ENCODE measurements at regions not wholly inside any gene's neighbourhood (a gene's known extent, or its start where the extent isn't known, plus 50 kb on each side); places are given as distances from the start of the nearest gene placed in this dataset.

- DNase-seq = no peak
These were observed 215.8 kb upstream of the PPP3CA start for GRCh38 chr4:101563126-101563525.

- DNase-seq = no peak
These were observed 209.5 kb upstream of the PPP3CA start for GRCh38 chr4:101556842-101557241.

GRCh38 chr4:101555341-101555880 lies 208.1 kb upstream of the PPP3CA start:
- DNase-seq = no peak

- DNase-seq = no peak
These were observed 193.0 kb upstream of the PPP3CA start for GRCh38 chr4:101540336-101540735.

GRCh38 chr4:101528526-101528925 lies 181.2 kb upstream of the PPP3CA start:
- no peak for DNase-seq

GRCh38 chr4:101527188-101527587 lies 179.9 kb upstream of the PPP3CA start:
- no peak for DNase-seq

- DNase-seq = no peak
These were observed 168.2 kb upstream of the PPP3CA start for GRCh38 chr4:101515566-101515965.

- DNase-seq = no peak
These were observed 167.8 kb upstream of the PPP3CA start for GRCh38 chr4:101515099-101515498.

GRCh38 chr4:101512416-101512815 lies 165.1 kb upstream of the PPP3CA start:
- no peak for DNase-seq

GRCh38 chr4:101501421-101501820 lies 154.1 kb upstream of the PPP3CA start:
- no peak for DNase-seq

- no peak for DNase-seq
These were observed 153.4 kb upstream of the PPP3CA start for GRCh38 chr4:101500742-101501141.

- no peak for DNase-seq
These were observed 127.9 kb upstream of the PPP3CA start for GRCh38 chr4:101475246-101475645.

GRCh38 chr4:101471201-101471600 lies 123.9 kb upstream of the PPP3CA start:
- DNase-seq = no peak

- DNase-seq = no peak
These were observed 117.3 kb upstream of the PPP3CA start for GRCh38 chr4:101464596-101464995.

- DNase-seq = no peak
These were observed 111.6 kb upstream of the PPP3CA start for GRCh38 chr4:101458914-101459313.

GRCh38 chr4:101458473-101458872 lies 111.1 kb upstream of the PPP3CA start:
- no peak for DNase-seq

- DNase-seq = no peak
These were observed 103.8 kb upstream of the PPP3CA start for GRCh38 chr4:101451086-101451485.

- no peak for DNase-seq
These were observed 94.1 kb upstream of the PPP3CA start for GRCh38 chr4:101441446-101441845.

- no peak for DNase-seq
These were observed 92.6 kb upstream of the PPP3CA start for GRCh38 chr4:101439926-101440325.

- DNase-seq = no peak
These were observed 74.1 kb upstream of the PPP3CA start for GRCh38 chr4:101421386-101421785.

- no peak for DNase-seq
These were observed 73.3 kb upstream of the PPP3CA start for GRCh38 chr4:101420661-101421060.

GRCh38 chr4:101419336-101420135 lies 72.2 kb upstream of the PPP3CA start:
- DNase-seq = no peak

- DNase-seq = no peak
These were observed 71.1 kb upstream of the PPP3CA start for GRCh38 chr4:101418466-101418865.

GRCh38 chr4:101418055-101418454 lies 70.7 kb upstream of the PPP3CA start:
- DNase-seq = no peak

- no peak for DNase-seq
These were observed 69.7 kb upstream of the PPP3CA start for GRCh38 chr4:101417046-101417445.
